Peyer's patch (tissue), 4 donors: ENCODE measurements at regions not wholly inside any gene's neighbourhood (a gene's known extent, or its start where the extent isn't known, plus 50 kb on each side); places are given as distances from the start of the nearest gene placed in this dataset.

Source experiments
- DNase-seq, 3 donors: peaks; one replicate each; pipeline ENCODE4 v3.0.0-alpha.2; 2017 to 2019
- H3K27ac ChIP-seq, 4 donors: fragments of 200-600 bp; sonication (generic); one replicate each; pipeline ENCODE4 v1.5.1; 2016 to 2019
- H3K27me3 ChIP-seq, 2 donors: fragments of 200-600 bp; sonication (generic); one replicate each; pipeline ENCODE4 v1.5.1; 2019
- H3K36me3 ChIP-seq, 3 donors: fragments of 200-600 bp; sonication (generic); one replicate each; pipeline ENCODE4 v1.5.1; 2016 to 2019
- H3K4me1 ChIP-seq, 4 donors: fragments of 200-600 bp; sonication (generic); one replicate each; pipeline ENCODE4 v1.5.1; 2016 to 2019
- H3K4me3 ChIP-seq, 4 donors: fragments of 200-600 bp; sonication (generic); 1 replicate in 3 of 4; 2 replicates in 1 of 4; pipeline ENCODE4 v1.5.1; 2016 to 2019; ENCODE audit warnings: mild to moderate bottlenecking in 1 of 4
- H3K9me3 ChIP-seq, 4 donors: fragments of 200-600 bp; sonication (generic); one replicate each; pipeline ENCODE4 v1.5.1; 2016 to 2019; ENCODE audit warnings: mild to moderate bottlenecking in 1 of 4
- CTCF ChIP-seq, 6 experiments: fragments of 450-650 bp in 4 of 6; fragments of 200-600 bp in 2 of 6; sonication (generic) in 1 of 6; IDR thresholded peaks; one replicate each; pipeline ENCODE4 v1.5.1; 2017 to 2019; ENCODE audit warnings: antibody characterized with exemption in 6 of 6, mild to moderate bottlenecking in 3 of 6, moderate library complexity in 1 of 6
- POLR2A ChIP-seq, 2 donors: fragments of 450-650 bp; IDR thresholded peaks; one replicate each; pipeline ENCODE4 v1.5.1; 2017; ENCODE audit warnings: antibody characterized with exemption in 2 of 2, mild to moderate bottlenecking in 2 of 2, moderate library complexity in 2 of 2

- no peaks in the 10 kb centered on the region for H3K36me3 ChIP-seq
- no peak for DNase-seq
- H3K27ac ChIP-seq, result no peak overlapping the region
- no peaks in the 10 kb centered on the region for H3K4me1 ChIP-seq
- no peaks in the 10 kb centered on the region for H3K27me3 ChIP-seq
- TF ChIP-seq POLR2A (IDR thresholded peaks at IDR 0.05) (no peak), CTCF (IDR thresholded peaks at IDR 0.05) (no peak)
- no peaks in the 10 kb centered on the region for H3K9me3 ChIP-seq
- H3K4me3 ChIP-seq, result no peak overlapping the region
Observed at GRCh38 chr2:200177971-200178911, 128.3 kb upstream of the SPATS2L start.

GRCh38 chr2:200179151-200179550, 127.3 kb upstream of the SPATS2L start:
- Histone ChIP-seq H3K27ac (no peak overlapping the region), H3K9me3 (no peaks in the 10 kb centered on the region), H3K4me3 (no peak overlapping the region), H3K4me1 (no peaks in the 10 kb centered on the region), H3K36me3 (no peaks in the 10 kb centered on the region), H3K27me3 (no peaks in the 10 kb centered on the region)
- DNase-seq, result no peak
- TF ChIP-seq CTCF (IDR thresholded peaks at IDR 0.05), result no peak
- no peak for TF ChIP-seq POLR2A (IDR thresholded peaks at IDR 0.05)

- Histone ChIP-seq H3K36me3 (no peaks in the 10 kb centered on the region), H3K4me1 (no peaks in the 10 kb centered on the region), H3K27me3 (no peaks in the 10 kb centered on the region), H3K9me3 (no peaks in the 10 kb centered on the region), H3K4me3 (no peak overlapping the region), H3K27ac (no peak overlapping the region)
- TF ChIP-seq POLR2A (IDR thresholded peaks at IDR 0.05) (no peak), CTCF (IDR thresholded peaks at IDR 0.05) (no peak)
- no peak for DNase-seq
Observed at GRCh38 chr2:200180943-200181342, 125.5 kb upstream of the SPATS2L start.

- Histone ChIP-seq H3K27me3 (no peaks in the 10 kb centered on the region), H3K9me3 (no peaks in the 10 kb centered on the region), H3K36me3 (no peaks in the 10 kb centered on the region), H3K4me1 (no peaks in the 10 kb centered on the region), H3K4me3 (no peak overlapping the region), H3K27ac (no peak overlapping the region)
- DNase-seq, result no peak
- TF ChIP-seq CTCF (IDR thresholded peaks at IDR 0.05) (no peak), POLR2A (IDR thresholded peaks at IDR 0.05) (no peak)
Observed at GRCh38 chr2:200181755-200182154, 124.7 kb upstream of the SPATS2L start.

- H3K27me3 ChIP-seq, result no peaks in the 10 kb centered on the region
Observed at GRCh38 chr2:200184748-200185627, 121.5 kb upstream of the SPATS2L start.

More at GRCh38 chr2:200184748-200185627, 121.5 kb upstream of the SPATS2L start:
- Histone ChIP-seq H3K4me3 (no peak overlapping the region), H3K27ac (no peak overlapping the region), H3K9me3 (no peaks in the 10 kb centered on the region), H3K36me3 (no peaks in the 10 kb centered on the region), H3K4me1 (no peaks in the 10 kb centered on the region)
- no peak for DNase-seq
- TF ChIP-seq POLR2A (IDR thresholded peaks at IDR 0.05), result no peak
- TF ChIP-seq CTCF (IDR thresholded peaks at IDR 0.05), result no peak
